NCI-H446 treated with DMSO at 0.1 percent for 48 hours (cell line): ENCODE measurements at regions not wholly inside any gene's neighbourhood (a gene's known extent, or its start where the extent isn't known, plus 50 kb on each side); places are given as distances from the start of the nearest gene placed in this dataset.

Experiments used
- DNase-seq: peaks from one replicate; lab custom pipeline; 2025; lab: John Stamatoyannopoulos, UW

- no peak for DNase-seq
These were observed 72.0 kb upstream of the GORAB start for GRCh38 chr1:170460001-170460400.

- no peak for DNase-seq
These were observed 71.4 kb upstream of the GORAB start for GRCh38 chr1:170460414-170461155.

- no peak for DNase-seq
These were observed 70.6 kb upstream of the GORAB start for GRCh38 chr1:170461291-170461747.

GRCh38 chr1:170461762-170462384 lies 70.1 kb upstream of the GORAB start:
- DNase-seq: no peak

GRCh38 chr1:170470121-170470520 lies 61.8 kb upstream of the GORAB start:
- DNase-seq: peak; percentile 80

- DNase-seq: no peak
These were observed 60.4 kb upstream of the GORAB start for GRCh38 chr1:170471398-170472053.

- DNase-seq: no peak
These were observed 51.0 kb upstream of the GORAB start for GRCh38 chr1:170481000-170481399.
